ENCODE measurements at regions not wholly inside any gene's neighbourhood (a gene's known extent, or its start where the extent isn't known, plus 50 kb on each side); places are given as distances from the start of the nearest gene placed in this dataset.

DNA sequence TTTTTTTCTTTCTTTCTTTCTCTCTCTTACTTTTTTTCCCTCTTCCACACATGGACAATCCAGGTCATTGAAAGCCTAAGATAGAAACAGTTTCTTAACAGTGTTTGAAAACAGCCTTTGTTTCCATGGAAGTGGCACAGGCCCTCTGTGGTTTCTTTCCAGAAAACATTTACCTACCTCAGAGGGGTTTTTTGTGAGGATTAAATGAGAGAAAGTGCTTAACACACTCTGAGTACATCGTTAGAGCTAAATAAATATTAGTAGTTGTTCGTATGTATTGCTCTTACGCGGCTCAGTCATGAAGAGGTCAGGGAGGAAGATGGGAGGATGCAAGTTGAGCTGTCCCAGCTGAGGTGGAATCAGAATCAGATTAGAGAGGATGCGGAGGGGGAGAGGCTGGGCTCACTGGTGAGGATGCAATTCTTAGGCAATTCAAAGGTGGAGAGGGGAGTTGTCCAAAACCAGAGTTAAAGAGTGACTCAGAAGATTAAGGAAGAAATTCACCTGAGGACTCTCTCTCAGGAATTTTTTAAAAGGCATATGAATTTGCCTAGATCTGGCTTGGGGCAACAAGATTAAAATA lies 345.4 kb downstream of the PMP22 start:
- DNase-seq: no peak
- no peak overlapping the region for H3K27ac Mint-ChIP-seq
- ATAC-seq: no peak
- peaks cover 13% of the 10 kb centered on the region for H3K27me3 Mint-ChIP-seq
- H3K4me3 Mint-ChIP-seq: no peak overlapping the region
- no peaks in the 10 kb centered on the region for H3K4me1 Mint-ChIP-seq
- no peaks in the 10 kb centered on the region for H3K36me3 Mint-ChIP-seq (ENCODE audit: low read depth)
- no peaks in the 10 kb centered on the region for H3K9me3 ChIP-seq (ENCODE audit: control insufficient read depth, low read length, poor library complexity, severe bottlenecking)

DNA sequence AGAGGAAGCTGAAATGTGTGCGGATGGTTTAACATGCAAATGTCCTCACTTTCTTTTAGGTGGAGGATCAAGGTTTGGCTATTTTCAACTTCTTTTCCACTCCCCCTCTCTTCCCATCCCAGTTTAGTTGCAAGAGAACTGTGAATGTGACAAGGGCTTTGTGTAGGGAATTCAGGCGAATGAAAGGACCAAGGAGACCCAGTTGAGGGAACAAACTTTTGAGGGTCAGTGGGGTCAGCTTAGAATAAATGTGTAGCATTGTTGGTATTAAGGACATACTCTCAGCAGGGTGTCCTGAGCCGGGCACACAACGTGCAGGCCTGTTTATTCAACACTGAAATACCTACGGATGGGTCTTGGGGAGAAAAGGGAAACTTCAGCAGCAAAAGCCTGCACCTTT lies 346.0 kb downstream of the PMP22 start:
- H3K9me3 ChIP-seq (ENCODE audit: control insufficient read depth, low read length, poor library complexity, severe bottlenecking): no peaks in the 10 kb centered on the region
- Mint-ChIP-seq H3K4me3 (no peak overlapping the region), H3K36me3 (ENCODE audit: low read depth) (no peaks in the 10 kb centered on the region), H3K27me3 (peaks cover 14% of the 10 kb centered on the region), H3K4me1 (no peaks in the 10 kb centered on the region), H3K27ac (no peak overlapping the region)
- no peak for DNase-seq
- ATAC-seq: no peak

DNA sequence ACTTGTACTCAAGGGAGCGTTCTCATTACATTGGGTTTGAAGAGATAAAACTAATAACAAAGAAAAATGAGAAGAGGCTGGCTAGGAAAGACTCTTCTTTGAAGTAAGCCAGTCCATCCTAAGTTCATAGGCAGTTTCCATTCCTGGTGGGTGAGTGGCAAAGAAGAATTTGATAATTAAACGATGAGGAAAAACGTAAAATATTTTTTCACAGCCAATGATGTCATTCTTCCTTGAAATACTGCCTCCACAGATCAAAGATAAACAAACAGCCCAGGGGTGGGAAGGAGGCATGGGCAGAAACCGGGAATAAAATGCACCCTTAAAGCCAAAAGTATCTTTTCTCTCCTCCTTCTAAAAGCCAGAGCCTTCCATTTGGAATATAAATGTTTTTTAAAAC lies 346.6 kb downstream of the PMP22 start:
- Mint-ChIP-seq H3K4me1 (no peaks in the 10 kb centered on the region), H3K36me3 (ENCODE audit: low read depth) (no peaks in the 10 kb centered on the region), H3K4me3 (no peak overlapping the region), H3K27me3 (peaks cover 14% of the 10 kb centered on the region), H3K27ac (no peak overlapping the region)
- ATAC-seq (no peak), DNase-seq (no peak)
- no peaks in the 10 kb centered on the region for H3K9me3 ChIP-seq (ENCODE audit: control insufficient read depth, low read length, poor library complexity, severe bottlenecking)

DNA sequence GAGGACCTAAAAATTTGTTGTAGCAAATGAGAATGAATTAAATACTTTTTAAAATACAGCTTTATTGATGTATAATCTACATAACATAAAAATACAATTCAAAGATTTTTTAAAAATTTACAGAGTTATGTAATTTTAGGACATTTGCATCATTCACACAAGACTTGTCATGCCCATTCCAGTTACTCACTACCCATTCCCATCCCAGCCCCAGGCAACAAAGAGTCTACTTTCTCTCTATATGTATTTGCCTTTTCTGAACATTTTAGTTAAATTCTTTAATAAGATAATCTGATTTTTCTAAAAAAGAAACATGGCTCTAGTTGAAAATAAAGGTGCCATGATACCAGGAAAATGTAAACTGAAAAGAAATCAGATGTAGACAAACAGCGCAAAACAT lies 354.2 kb downstream of the PMP22 start:
- no peak for DNase-seq
- Mint-ChIP-seq H3K4me1 (no peaks in the 10 kb centered on the region), H3K36me3 (ENCODE audit: low read depth) (peaks cover 2% of the 10 kb centered on the region), H3K4me3 (no peak overlapping the region), H3K27ac (no peak overlapping the region), H3K27me3 (peaks cover 28% of the 10 kb centered on the region)
- no peak for ATAC-seq
- H3K9me3 ChIP-seq (ENCODE audit: control insufficient read depth, low read length, poor library complexity, severe bottlenecking): no peaks in the 10 kb centered on the region

DNA sequence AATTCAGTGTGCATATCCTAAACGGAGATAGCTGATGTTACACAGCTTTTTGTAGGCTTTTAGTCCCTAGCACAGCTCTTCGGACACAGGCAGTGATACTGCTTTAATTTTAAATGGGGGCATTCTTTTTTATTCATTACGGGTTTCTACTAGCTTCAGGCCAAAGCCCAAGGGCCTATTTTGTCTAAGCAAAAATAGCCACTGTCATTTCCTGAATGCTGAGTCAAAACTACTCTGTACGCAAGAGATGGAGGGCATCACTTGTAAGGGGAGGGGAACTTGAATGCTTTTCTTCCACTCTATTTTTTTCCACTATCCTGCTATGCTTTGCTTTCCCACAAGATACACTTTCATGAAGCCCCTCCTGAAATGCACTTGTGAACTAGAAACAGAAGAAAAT lies 360.7 kb downstream of the PMP22 start:
- H3K4me3 Mint-ChIP-seq: no peak overlapping the region
- DNase-seq (no peak), ATAC-seq (no peak)
- no peaks in the 10 kb centered on the region for H3K36me3 Mint-ChIP-seq (ENCODE audit: low read depth)
- H3K4me1 Mint-ChIP-seq: no peaks in the 10 kb centered on the region
- peaks cover 46% of the 10 kb centered on the region for H3K27me3 Mint-ChIP-seq
- no peaks in the 10 kb centered on the region for H3K9me3 ChIP-seq (ENCODE audit: control insufficient read depth, low read length, poor library complexity, severe bottlenecking)
- no peak overlapping the region for H3K27ac Mint-ChIP-seq

DNA sequence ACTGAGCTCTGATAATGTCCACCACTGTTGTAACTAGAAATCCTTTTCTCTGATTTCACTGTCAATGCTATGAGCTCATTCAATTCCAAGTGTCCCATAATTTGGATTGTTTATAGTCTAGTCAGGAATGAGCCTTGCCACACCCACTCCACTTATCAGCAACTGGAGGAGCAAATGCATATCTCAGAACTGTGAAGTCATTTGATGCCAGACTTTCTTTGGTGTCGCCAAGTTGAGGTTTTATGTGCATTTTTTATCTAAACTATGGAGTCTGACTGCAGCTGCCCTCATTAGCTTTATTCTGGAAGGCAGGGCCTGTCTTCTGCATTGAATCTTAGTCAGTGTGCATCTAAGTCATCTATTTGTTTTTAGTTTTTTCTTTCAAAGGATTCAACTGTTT lies 361.3 kb downstream of the PMP22 start:
- H3K27ac Mint-ChIP-seq: no peak overlapping the region
- no peak for ATAC-seq
- H3K36me3 Mint-ChIP-seq (ENCODE audit: low read depth): no peaks in the 10 kb centered on the region
- no peak for DNase-seq
- H3K4me1 Mint-ChIP-seq: no peaks in the 10 kb centered on the region
- H3K9me3 ChIP-seq (ENCODE audit: control insufficient read depth, low read length, poor library complexity, severe bottlenecking): no peaks in the 10 kb centered on the region
- peaks cover 44% of the 10 kb centered on the region for H3K27me3 Mint-ChIP-seq
- H3K4me3 Mint-ChIP-seq: no peak overlapping the region

DNA sequence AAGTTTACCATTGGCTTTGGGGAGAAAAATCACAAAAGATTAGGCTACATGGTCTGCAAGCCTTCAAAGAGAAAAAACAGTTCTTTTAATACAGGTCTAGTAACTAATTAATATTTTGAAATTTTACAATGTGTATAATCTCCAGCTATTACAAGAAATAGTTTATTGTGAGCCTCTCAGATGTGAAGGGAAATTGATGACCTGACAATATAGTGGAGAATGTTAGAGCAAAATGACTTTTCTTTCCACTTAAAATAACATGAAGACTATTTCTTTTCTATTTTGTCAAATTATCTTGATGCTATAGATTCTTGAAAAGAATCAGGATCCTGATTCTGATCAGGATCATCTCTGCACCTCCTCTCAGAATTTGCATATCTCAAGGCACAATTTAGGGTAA lies 362.3 kb downstream of the PMP22 start:
- H3K4me3 Mint-ChIP-seq: no peak overlapping the region
- no peaks in the 10 kb centered on the region for H3K4me1 Mint-ChIP-seq
- DNase-seq (no peak), ATAC-seq (no peak)
- H3K27ac Mint-ChIP-seq: no peak overlapping the region
- H3K27me3 Mint-ChIP-seq: peaks cover 37% of the 10 kb centered on the region
- H3K36me3 Mint-ChIP-seq (ENCODE audit: low read depth): no peaks in the 10 kb centered on the region
- no peaks in the 10 kb centered on the region for H3K9me3 ChIP-seq (ENCODE audit: control insufficient read depth, low read length, poor library complexity, severe bottlenecking)

DNA sequence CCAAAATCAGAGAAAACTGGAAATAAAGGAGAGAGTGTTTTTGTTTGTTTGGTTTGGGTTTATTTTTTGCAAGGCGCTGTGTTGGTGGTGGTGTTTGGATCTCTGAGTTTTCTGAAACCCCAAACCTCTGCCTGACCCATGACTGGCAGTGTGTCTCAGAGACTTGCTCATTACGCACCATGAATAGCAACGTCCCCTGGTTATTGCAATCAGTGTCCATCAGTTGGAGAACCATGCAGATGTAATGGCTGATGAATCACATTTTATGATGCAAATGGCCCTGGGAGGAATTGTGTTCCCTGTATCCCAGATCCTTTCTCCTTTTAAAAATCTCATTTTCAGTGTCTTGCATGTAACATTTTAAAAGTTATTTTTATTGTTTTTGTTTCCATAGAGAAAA lies 362.8 kb downstream of the PMP22 start:
- H3K27ac Mint-ChIP-seq: no peak overlapping the region
- no peaks in the 10 kb centered on the region for H3K9me3 ChIP-seq (ENCODE audit: control insufficient read depth, low read length, poor library complexity, severe bottlenecking)
- H3K27me3 Mint-ChIP-seq: peaks cover 37% of the 10 kb centered on the region
- DNase-seq (no peak), ATAC-seq (no peak)
- H3K4me3 Mint-ChIP-seq: no peak overlapping the region
- H3K4me1 Mint-ChIP-seq: no peaks in the 10 kb centered on the region
- H3K36me3 Mint-ChIP-seq (ENCODE audit: low read depth): no peaks in the 10 kb centered on the region

DNA sequence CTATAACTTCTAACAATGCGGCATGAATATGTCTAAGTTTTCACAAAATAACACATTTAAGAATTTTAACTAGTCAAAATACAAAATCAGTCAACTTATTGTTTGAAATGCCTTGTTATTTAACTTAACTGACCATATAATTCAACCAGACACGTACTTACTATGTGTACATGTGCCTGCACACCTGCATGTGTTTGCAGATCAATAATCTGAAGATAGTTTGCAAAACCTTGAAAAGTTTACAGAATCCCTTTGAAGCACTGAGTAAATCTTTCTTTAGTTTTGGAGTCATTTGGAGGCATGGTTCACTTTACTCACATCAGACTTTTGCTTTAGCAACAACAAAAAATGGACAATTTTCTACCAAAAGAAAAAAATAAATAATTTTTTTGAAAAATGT lies 363.8 kb downstream of the PMP22 start:
- ATAC-seq: no peak
- no peak for DNase-seq
- H3K9me3 ChIP-seq (ENCODE audit: control insufficient read depth, low read length, poor library complexity, severe bottlenecking): no peaks in the 10 kb centered on the region
- Mint-ChIP-seq H3K36me3 (ENCODE audit: low read depth) (no peaks in the 10 kb centered on the region), H3K27me3 (peaks cover 34% of the 10 kb centered on the region), H3K4me1 (no peaks in the 10 kb centered on the region), H3K27ac (no peak overlapping the region), H3K4me3 (no peak overlapping the region)

DNA sequence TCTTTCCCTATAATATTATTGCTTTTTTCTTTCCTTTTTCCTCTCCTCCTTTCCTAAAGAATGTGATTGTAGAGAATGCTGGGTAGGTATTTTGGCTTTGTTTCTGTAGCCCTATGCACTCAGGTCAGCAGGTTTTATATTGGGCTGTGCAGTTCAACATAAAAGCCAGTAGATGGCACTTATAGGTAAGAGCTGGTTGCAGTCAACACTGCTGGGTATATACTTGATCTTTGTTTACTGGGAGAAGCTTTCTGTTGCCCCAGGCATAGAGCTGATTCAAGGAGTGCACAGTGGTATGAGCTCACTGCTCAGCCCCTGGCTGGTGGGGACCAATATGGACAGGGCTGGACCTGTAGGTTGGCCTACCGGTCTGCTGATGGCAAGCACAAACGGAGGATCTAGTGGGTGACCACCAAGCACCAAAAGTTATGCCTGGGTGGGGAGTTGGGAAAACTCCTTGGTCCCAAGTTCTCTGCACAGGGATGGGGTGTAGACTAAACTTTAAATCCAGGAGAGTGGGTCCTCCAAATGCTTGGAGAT lies 378.9 kb downstream of the PMP22 start:
- DNase-seq (no peak), ATAC-seq (no peak)
- peaks cover 13% of the 10 kb centered on the region for H3K9me3 ChIP-seq (ENCODE audit: control insufficient read depth, low read length, poor library complexity, severe bottlenecking)
- Mint-ChIP-seq H3K4me3 (no peak overlapping the region), H3K4me1 (no peaks in the 10 kb centered on the region), H3K27me3 (peaks cover 6% of the 10 kb centered on the region), H3K36me3 (ENCODE audit: low read depth) (peaks cover 2% of the 10 kb centered on the region), H3K27ac (no peak overlapping the region)

DNA sequence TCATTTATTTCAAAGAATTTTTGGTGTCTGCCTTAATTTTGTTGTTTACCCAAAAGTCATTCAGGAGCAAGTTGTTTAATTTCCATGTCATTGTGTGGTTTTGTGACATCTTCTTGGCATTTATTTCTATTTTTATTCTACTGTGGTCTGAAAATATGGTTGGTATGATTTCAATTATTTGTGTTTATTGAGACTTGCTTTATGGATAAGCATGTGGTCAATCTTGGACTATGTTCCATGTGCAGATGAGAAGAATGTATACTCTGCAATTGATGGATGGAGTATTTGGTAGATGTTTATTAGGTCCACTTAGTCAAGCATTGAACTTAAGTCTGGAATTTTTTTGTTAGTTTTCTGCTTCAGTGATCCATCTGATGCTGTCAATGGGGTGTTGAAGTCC lies 383.0 kb downstream of the PMP22 start:
- H3K9me3 ChIP-seq (ENCODE audit: control insufficient read depth, low read length, poor library complexity, severe bottlenecking): peaks cover 10% of the 10 kb centered on the region
- Mint-ChIP-seq H3K36me3 (ENCODE audit: low read depth) (peaks cover 2% of the 10 kb centered on the region), H3K4me1 (no peaks in the 10 kb centered on the region), H3K4me3 (no peak overlapping the region), H3K27ac (no peak overlapping the region), H3K27me3 (no peaks in the 10 kb centered on the region)
- no peak for DNase-seq
- ATAC-seq: no peak

DNA sequence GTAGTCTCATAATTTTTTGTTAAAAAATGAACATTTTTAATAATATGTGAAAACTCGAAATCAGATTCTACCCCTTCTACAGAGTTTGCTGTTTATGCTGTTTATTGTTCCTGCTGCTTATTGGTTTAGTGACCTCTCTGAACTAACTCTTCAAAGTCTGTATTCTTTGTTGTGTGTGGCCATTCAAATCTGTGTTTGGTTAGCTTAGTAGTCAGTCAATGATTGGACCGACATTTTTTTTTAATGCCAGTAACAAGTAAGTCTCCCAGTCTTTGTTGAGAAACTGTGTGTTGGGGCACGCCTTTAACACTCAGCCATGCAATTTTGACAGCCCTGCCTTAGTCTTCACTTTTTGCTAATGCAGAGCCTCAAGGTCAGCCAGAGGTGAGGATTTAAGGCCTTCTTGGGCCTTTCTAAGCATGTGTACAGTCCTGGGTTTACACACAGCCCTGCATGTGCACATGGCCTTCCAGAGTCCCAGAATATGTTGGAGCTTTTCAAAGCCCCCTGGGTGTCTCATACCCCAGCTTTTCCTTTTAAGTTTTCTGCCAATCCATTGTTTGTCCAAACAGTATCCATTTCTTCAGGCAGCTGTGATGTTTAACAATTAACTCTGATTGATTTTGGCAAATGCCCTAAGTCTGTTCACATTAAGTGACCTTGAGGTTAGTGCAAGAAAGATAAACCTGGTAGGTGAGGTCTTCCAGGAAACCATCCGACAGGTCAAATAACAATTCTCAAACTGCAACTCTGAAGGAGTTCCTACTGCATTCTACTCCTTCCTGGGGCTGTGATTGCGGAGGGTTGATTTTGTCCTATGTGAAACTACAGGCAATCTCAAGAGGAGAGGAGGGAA lies 389.3 kb downstream of the PMP22 start:
- H3K36me3 Mint-ChIP-seq (ENCODE audit: low read depth): no peaks in the 10 kb centered on the region
- DNase-seq (no peak), ATAC-seq (no peak)
- no peak overlapping the region for H3K27ac Mint-ChIP-seq
- H3K4me3 Mint-ChIP-seq: no peak overlapping the region
- no peaks in the 10 kb centered on the region for H3K9me3 ChIP-seq (ENCODE audit: control insufficient read depth, low read length, poor library complexity, severe bottlenecking)
- no peaks in the 10 kb centered on the region for H3K4me1 Mint-ChIP-seq
- peaks cover 18% of the 10 kb centered on the region for H3K27me3 Mint-ChIP-seq

DNA sequence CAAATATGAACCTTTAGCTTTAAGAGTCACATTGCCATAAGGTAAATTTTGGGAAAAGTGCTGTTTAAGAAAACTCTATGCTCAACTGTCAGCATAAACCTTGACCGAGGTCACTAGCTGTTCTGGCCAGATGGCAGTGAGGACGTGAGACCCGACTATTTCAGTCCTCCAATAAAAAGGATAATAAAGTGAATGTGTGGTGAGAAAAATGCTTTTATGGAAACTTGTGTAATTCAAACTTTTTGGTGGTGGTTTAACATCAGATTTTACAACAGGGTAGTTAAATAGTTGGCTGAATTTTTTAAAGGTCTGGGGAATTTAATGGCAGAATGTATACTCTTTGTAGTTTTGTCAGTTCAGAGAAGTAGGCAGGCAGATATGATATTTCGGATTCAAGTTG lies 391.1 kb downstream of the PMP22 start:
- Mint-ChIP-seq H3K4me3 (no peak overlapping the region), H3K36me3 (ENCODE audit: low read depth) (no peaks in the 10 kb centered on the region), H3K27ac (no peak overlapping the region)

DNA sequence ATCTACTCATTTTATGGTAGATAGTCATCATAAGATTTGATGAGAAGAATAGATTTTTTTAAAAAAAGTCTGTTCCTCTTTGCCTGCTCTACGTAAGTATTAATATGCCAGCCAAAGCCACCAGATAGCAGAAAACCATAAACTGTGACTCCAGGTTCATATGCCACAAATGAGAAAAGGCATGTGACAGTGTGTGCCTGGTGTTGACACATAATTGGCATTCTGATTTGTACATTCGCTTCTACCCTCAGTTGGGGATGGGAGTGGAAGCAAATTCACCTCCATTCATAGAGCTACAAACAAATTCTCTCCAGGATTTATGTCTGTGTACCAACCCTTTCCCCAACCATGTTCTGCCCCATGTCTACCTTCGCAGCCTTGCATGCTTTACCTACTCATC lies 391.6 kb downstream of the PMP22 start:
- no peaks in the 10 kb centered on the region for H3K4me1 Mint-ChIP-seq
- no peaks in the 10 kb centered on the region for H3K9me3 ChIP-seq (ENCODE audit: control insufficient read depth, low read length, poor library complexity, severe bottlenecking)
- ATAC-seq (no peak), DNase-seq (no peak)
- H3K27me3 Mint-ChIP-seq: peaks cover 25% of the 10 kb centered on the region
- no peak overlapping the region for H3K27ac Mint-ChIP-seq
- H3K4me3 Mint-ChIP-seq: no peak overlapping the region
- H3K36me3 Mint-ChIP-seq (ENCODE audit: low read depth): no peaks in the 10 kb centered on the region

More for the DNA sequence above, 391.1 kb downstream of the PMP22 start:
- no peak for DNase-seq
- Mint-ChIP-seq H3K27me3 (peaks cover 24% of the 10 kb centered on the region), H3K4me1 (no peaks in the 10 kb centered on the region)
- H3K9me3 ChIP-seq (ENCODE audit: control insufficient read depth, low read length, poor library complexity, severe bottlenecking): no peaks in the 10 kb centered on the region
- no peak for ATAC-seq
